Femur (tissue), 1 donor: ENCODE measurements at regions not wholly inside any gene's neighbourhood (a gene's known extent, or its start where the extent isn't known, plus 50 kb on each side); places are given as distances from the start of the nearest gene placed in this dataset.
"Not testable (repeated sequence)": the region's sequence is repeated elsewhere in the genome, so short reads cannot be mapped to it uniquely, and the experiment has no call there.

Experiments used
- DNase-seq: peaks from one replicate; pipeline ENCODE4 v3.0.0-alpha.2; 2017

- DNase-seq, result no peak
Observed at GRCh38 chr17:53631486-53631885, 191.2 kb upstream of the KIF2B start.

DNA sequence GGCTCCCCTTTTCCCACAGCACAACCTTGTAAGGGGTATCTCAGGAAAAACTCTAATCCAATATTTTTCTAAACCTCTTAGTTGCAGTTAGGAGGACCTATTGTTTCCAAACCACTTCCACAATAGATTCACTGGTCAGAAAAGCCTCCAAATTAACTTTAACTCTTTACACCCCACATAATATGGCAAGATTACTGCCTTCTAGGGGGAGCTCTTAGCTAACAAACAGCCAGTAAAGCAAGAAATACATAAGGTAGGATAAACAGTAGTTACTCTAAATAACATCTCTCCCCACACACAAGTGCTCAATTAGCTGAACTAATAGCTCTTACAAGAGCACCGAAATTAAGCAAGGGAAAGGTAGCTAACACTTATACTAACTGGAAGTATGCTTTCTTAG lies 192.1 kb upstream of the KIF2B start:
- DNase-seq, result no peak

GRCh38 chr17:53630115-53630514 lies 192.6 kb upstream of the KIF2B start:
- no peak for DNase-seq

- no peak for DNase-seq
Observed at GRCh38 chr17:53629188-53629587, 193.5 kb upstream of the KIF2B start.

DNA sequence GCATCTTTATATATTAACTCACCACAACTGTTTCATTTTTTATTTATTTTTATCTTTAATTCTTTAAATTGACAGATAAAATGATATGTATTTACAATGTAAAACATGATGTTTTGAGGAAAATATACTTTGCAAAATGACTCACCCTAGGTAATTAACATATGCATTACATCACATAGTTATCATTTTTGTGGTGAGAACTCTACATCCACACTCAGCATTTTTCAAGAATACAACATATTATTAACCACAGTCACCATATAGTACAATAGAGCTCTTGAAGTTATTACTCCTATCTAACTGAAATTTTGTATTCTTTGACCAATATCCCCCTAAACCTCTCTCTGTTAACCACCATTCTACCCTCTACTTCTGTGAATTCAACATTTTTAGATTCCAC lies 194.7 kb upstream of the KIF2B start:
- no peak for DNase-seq

DNA sequence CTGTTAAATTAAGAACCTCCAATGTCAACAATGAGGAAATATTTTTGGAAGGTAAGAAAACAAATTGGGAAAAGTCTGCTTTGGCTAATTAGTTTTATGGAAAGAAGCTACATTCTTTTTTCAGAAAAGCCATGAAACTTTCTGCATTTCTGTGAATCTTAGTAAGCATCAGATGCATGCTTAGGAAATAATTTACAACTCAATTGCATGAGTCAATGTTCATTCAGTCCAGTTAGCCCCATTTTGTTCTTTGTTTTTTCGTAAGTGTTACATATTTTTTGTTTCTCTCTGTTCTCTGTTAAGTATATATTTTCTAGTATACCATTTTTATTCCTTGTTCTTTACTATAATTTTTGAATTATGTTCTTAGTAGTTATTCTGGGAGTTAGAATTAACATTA lies 195.2 kb upstream of the KIF2B start:
- no peak for DNase-seq

DNA sequence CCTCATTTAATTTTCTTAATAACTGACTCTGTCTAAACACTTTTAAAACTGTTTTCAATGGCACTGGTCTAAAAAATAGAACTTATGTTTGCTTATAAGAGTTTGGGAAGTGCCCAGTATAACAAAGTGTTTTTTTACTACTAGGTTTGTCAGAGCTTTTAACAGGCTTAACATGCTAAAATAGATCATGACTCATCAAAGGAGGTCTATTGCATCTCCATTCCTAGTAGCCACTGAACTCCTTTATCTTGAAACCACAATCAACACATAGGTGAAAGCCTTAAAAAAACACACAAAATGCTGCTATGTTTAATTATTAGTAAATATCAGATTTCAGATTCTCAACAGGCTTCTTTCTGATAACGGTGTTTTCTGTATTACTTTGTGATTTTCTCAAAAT lies 196.4 kb upstream of the KIF2B start:
- DNase-seq, result no peak

DNA sequence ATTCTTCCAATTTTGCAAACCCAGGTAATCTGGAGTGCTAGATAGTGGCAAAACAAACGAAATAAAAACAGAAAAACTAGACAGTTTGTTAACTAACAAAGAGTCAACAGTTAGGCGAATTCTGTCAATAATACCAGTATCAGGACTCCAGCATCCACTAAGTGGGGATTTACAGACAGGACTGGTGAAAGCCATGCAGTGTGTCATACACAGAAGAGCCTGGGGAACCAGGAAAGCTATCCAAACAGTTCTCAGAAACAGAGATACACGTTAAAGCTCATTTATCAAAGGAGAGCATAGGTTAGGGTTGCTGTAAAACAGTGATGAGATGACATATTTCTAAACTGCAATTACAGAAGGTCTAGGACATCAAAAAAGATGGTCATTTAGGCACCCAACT lies 203.7 kb upstream of the KIF2B start:
- DNase-seq, result no peak

DNA sequence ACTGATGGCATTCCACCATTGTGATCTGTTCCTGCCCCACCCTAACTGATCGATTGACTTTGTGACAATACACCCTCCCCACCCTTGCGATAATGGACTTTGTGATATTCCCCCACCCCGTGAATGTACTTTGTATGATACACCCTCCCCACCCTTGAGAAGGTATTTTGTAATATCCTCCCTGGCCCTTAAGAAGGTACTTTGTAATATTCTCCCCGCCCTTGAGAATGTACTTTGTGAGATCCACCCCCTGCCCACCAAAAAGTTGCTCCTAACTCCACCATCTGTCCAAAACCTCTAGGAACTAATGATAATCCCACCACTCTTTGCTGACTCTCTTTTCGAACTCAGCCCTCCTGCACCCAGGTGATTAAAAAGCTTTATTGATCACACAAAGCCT lies 214.5 kb upstream of the KIF2B start:
- not testable (repeated sequence) for DNase-seq

GRCh38 chr17:53607475-53607874 lies 215.3 kb upstream of the KIF2B start:
- no peak for DNase-seq

GRCh38 chr17:53588317-53588716 lies 234.4 kb upstream of the KIF2B start:
- DNase-seq, result no peak

DNA sequence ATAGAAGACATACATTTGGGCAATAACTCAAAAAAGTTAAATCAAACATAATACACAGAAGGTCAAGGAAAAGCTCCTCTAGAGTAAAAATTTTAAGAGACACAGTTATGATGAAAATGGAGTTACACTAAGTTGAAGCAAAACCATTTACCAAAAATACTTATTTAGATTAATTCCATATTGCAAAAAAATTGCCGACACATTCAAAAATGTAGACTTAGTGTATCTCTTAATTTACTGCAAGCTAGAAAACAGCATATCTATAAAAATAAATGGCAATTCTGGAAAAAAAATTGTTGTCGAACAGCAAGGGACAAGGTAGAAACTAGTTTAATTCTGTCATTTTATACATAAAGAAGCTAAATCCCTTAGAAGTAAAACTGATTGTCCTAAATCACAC lies 248.7 kb upstream of the KIF2B start:
- no peak for DNase-seq

- DNase-seq, result no peak
Observed at GRCh38 chr17:53571342-53571741, 251.4 kb upstream of the KIF2B start.

DNA sequence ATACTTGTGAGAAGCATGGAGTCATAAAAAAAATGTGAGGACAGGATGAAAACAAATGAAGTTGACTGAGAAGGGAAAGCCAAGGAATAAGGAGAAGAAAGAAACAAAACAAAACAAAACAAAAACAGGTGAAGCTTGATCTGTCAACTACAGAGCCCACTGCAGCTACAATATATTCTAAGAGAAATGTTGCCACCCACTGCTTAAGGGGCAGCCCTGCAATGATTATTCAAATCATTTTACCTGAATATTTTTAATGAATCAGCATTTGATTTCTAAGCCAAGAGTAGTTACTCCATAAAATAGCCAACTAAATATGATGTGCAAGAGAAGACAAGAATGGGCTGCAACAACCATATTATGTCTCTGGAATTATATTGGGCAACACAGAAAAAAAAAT lies 252.0 kb upstream of the KIF2B start:
- no peak for DNase-seq

- DNase-seq, result no peak
Observed at GRCh38 chr17:53560953-53561352, 261.8 kb upstream of the KIF2B start.

DNA sequence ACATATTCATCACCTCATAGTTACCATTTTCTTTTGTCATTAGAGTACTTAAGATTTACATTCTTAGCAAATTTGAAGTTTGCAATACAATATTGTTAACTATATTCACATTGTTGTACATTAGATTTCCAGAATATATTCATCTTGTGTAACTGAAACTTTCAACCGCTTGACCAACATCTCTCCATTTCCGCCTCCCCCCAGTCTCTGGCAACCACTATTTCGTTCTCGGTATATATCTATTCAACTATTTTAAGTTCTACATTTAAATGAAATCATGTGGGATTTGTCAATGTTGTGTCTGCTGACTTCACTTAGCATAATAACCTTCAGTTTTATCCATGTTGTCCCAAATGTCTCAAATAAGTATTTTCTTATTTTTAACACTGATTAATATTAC lies 274.5 kb upstream of the KIF2B start:
- DNase-seq, result no peak

GRCh38 chr17:53543472-53543871 lies 279.3 kb upstream of the KIF2B start:
- DNase-seq, result no peak

DNA sequence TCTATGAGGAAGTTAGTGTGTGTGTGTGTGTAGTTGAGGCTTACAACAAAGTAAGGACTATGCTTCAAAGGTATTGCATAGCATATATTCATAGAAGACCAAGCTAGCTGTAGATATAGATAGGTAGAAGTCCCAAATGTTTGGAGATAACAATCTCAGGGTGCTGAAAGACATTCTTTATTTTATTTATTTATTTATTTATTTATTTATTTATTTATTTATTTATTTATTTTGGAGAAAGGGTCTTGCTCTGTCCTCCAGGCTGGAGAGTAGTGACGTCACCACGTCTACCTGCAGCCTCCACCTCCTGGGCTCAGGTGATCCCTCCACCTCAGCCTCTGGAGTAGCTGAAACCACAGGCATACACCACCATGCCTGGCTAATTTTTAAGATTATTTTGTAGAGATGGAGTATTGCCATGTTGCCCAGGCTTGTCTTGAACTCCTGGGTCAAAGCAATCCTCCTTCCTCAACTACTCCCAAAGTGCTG lies 284.6 kb upstream of the KIF2B start:
- no peak for DNase-seq

DNA sequence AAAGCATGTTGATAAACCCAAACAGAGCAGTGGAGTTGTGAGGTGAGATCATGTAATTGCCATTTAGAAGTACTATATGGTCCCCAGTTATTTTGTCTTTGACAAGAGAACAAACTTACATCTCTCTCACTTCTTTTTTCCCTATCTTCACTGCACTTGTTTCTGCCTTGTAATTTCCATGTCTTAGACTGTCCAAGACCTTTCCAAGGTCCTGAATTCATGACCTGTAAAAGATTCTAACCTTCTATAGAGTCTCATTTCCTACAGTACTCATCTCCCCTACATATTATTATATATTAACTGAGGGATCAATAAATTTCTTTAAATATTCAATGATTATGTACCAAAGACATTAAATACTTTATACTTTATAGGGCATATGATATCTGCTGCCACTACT lies 295.3 kb upstream of the KIF2B start:
- no peak for DNase-seq

DNA sequence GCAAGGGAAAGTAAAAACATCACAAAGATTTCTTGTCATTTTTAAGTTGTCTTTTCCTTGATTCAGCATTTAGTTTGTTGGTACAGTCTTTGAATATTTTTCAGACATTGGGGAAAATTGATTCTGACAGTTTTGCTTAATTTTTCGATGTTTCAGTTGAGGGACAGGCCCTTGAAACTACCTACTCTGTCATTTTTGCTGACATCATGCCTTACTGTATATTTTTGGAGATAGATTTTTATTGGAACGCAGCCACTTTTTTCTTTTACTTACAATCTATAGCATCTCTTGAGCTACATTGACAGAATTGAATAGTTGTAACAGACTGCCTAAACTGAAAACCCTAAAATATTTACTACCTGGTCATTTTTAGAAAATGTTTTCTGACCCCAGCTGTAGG lies 297.1 kb upstream of the KIF2B start:
- no peak for DNase-seq

- DNase-seq, result no peak
Observed at GRCh38 chr17:53516636-53517035, 306.1 kb upstream of the KIF2B start.

- DNase-seq, result no peak
Observed at GRCh38 chr17:53499277-53499676, 323.4 kb upstream of the KIF2B start.

DNA sequence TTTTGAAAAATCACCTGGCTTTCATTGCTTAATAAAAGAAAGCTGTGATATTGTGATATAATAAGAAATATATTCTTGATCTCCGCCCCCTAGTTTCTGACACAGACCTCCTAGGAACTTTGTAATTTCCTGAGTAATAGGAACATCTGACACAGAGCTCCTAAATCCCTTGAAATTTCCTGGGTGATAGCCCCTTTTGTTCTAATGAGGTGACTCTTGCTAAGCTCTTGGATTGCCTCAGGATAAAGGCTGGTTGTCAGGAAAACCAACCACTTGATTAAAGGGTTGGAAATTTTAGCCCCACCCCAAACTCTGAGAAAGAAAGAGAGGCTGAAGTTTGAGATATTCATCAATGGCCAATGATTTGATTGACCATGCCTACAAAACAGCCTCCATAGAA lies 326.4 kb upstream of the KIF2B start:
- no peak for DNase-seq

GRCh38 chr17:53492532-53492931 lies 330.2 kb upstream of the KIF2B start:
- DNase-seq, result no peak

DNA sequence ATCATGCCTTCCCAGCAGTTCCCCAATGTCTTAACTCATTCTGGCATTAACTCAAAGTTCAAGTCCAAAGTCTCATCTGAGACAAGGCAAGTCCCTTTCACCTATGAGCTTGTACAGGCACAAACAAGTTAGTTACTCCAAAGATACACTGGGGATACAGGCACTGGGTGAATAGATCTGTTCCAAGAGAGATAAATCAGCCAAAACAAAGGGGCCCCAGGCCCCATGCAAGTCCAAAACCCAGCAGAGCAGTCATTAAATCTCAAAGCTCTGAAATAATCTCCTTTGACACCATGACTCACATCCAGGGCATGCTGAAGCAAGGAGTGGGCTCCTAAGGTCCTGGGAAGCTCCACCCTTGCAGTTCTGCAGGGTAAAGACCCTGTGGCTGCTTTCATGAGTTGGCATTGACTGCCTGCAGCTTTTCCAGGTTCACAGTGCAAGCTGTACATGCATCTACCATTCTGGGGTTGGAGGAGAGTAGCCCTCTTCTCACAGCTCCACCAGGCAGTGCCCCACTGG lies 332.2 kb upstream of the KIF2B start:
- DNase-seq, result no peak

GRCh38 chr17:53483704-53484103 lies 339.0 kb upstream of the KIF2B start:
- no peak for DNase-seq
